ENCODE measurements at regions not wholly inside any gene's neighbourhood (a gene's known extent, or its start where the extent isn't known, plus 50 kb on each side); places are given as distances from the start of the nearest gene placed in this dataset.

DNA sequence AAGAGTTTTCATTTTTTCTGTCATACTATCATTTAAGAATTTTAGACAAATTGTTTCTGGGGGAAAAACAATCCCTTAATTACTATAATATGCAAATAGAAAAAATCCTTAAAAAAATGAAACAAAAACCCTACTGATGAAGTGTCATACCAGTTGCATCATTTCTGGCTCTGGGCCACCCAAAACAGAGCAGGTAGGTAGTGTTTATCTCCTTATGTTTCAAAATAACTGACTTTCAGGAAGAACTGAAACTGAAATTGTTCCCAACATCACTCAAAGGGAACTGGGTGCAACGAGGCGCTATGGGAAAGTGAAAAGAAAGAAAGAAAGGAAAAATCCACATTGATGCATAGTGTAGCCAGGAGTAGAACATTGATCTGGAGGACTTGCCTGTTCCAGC lies 653.1 kb upstream of the SOX9 start:
- FAIRE-seq, result no peak
- H3K27ac ChIP-seq (ENCODE audit: low read depth, low read length), result no peak overlapping the region

More for the DNA sequence above, 653.1 kb upstream of the SOX9 start:
- Histone ChIP-seq H2BK12ac (ENCODE audit: low read depth, low read length) (no peak overlapping the region), H3K4me2 (ENCODE audit: insufficient read depth in 1 of 2, low read depth in 2 of 2, low read length in 2 of 2) (no peak overlapping the region), H2BK5ac (ENCODE audit: low read depth, low read length) (no peak overlapping the region), H3K27me3 (replicated peaks in 1 of 4; ENCODE audit: control insufficient read depth in 3 of 4, extremely low read depth in 1 of 4, insufficient read depth in 3 of 4, low read length in 3 of 4) (no peaks in the 10 kb centered on the region), H3K14ac (ENCODE audit: insufficient read length) (no peak overlapping the region), H3K23me2 (ENCODE audit: low read depth, low read length) (no peaks in the 10 kb centered on the region), H3K18ac (ENCODE audit: extremely low read depth, low read length) (no peak overlapping the region), H3K23ac (ENCODE audit: insufficient read length) (no peak overlapping the region), H3K56ac (replicated peaks; ENCODE audit: insufficient read length, low read depth, low read length) (no peak overlapping the region), H4K91ac (replicated peaks; ENCODE audit: insufficient read length, low read length) (no peak overlapping the region), H4K20me1 (replicated peaks in 1 of 2; ENCODE audit: control insufficient read depth in 1 of 2, insufficient read depth in 2 of 2, low read length in 2 of 2) (no peaks in the 10 kb centered on the region), H4K8ac (ENCODE audit: extremely low read depth, insufficient read depth, low read length) (no peak overlapping the region), H3K79me1 (ENCODE audit: low read depth, low read length) (no peaks in the 10 kb centered on the region), H3K4me3 (ENCODE audit: extremely low read depth in 1 of 4, insufficient read depth in 2 of 4, low read depth in 3 of 4, low read length in 4 of 4) (no peak overlapping the region), H2AK5ac (ENCODE audit: low read depth, low read length) (no peak overlapping the region), H4K5ac (ENCODE audit: insufficient read length, low read depth, low read length) (no peak overlapping the region), H2BK15ac (ENCODE audit: low read length) (no peak overlapping the region), H3K79me2 (ENCODE audit: control insufficient read depth in 1 of 2, insufficient read depth in 2 of 2, low read length in 2 of 2) (no peaks in the 10 kb centered on the region), H2AFZ (ENCODE audit: low read length) (no peak overlapping the region), H3K9ac (replicated peaks in 1 of 4; ENCODE audit: extremely low read depth in 1 of 4, low read depth in 3 of 4, low read length in 3 of 4) (no peak overlapping the region), H2BK120ac (replicated peaks; ENCODE audit: low read depth, low read length) (no peak overlapping the region), H3K4ac (replicated peaks; ENCODE audit: insufficient read length, low read depth, low read length) (no peak overlapping the region), H3K36me3 (ENCODE audit: control insufficient read depth in 2 of 4, insufficient read depth in 4 of 4, low read length in 3 of 4) (no peaks in the 10 kb centered on the region), H2BK20ac (ENCODE audit: low read length) (no peak overlapping the region), H3K9me3 (ENCODE audit: insufficient read depth in 2 of 2, low read depth in 1 of 2, low read length in 1 of 2) (no peaks in the 10 kb centered on the region), H3K4me1 (replicated peaks in 1 of 4; ENCODE audit: control insufficient read depth in 3 of 4, insufficient read depth in 4 of 4, low read length in 3 of 4) (0 out of 7 replicates have a peak, but pooled peaks cover 0 to 2% (median 0%) of the 10 kb centered on the region in 4 experiments)
- TF ChIP-seq ZNF274 (IDR thresholded peaks at IDR 0.05; ENCODE audit: borderline replicate concordance, extremely low read depth, low read length), result no peak
- no peak for TF ChIP-seq FOSL1 (IDR thresholded peaks at IDR 0.05; ENCODE audit: insufficient read depth, low read depth, low read length)
- no peak for TF ChIP-seq SP1 (IDR thresholded peaks at IDR 0.05; ENCODE audit: low read depth, low read length)
- TF ChIP-seq CREB1 (IDR thresholded peaks at IDR 0.05), result no peak
- no peak for TF ChIP-seq SIRT6 (IDR thresholded peaks at IDR 0.05; ENCODE audit: low read length)
- TF ChIP-seq YY1 (IDR thresholded peaks at IDR 0.05; ENCODE audit: low read depth, low read length), result no peak
- no peak for TF ChIP-seq JUND (IDR thresholded peaks at IDR 0.05; ENCODE audit: low read length)
- no peak for TF ChIP-seq CEBPB (IDR thresholded peaks at IDR 0.05; ENCODE audit: low read depth, low read length)
- TF ChIP-seq TAF7 (optimal IDR thresholded peaks at IDR 0.05; ENCODE audit: borderline replicate concordance, low read depth, low read length), result no peak
- no peak for TF ChIP-seq CHD1 (IDR thresholded peaks at IDR 0.05; ENCODE audit: low read depth, low read length)
- TF ChIP-seq, protein P1, sequence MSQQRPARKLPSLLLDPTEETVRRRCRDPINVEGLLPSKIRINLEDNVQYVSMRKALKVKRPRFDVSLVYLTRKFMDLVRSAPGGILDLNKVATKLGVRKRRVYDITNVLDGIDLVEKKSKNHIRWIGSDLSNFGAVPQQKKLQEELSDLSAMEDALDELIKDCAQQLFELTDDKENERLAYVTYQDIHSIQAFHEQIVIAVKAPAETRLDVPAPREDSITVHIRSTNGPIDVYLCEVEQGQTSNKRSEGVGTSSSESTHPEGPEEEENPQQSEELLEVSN (IDR thresholded peaks at IDR 0.05), result no peak
- no peak for TF ChIP-seq RNF2 (IDR thresholded peaks at IDR 0.05; ENCODE audit: borderline replicate concordance, low read depth, low read length, missing control alignments, poor library complexity, severe bottlenecking)
- TF ChIP-seq CBX5 (IDR thresholded peaks at IDR 0.05; ENCODE audit: low read depth, low read length), result no peak
- TF ChIP-seq, protein P2, sequence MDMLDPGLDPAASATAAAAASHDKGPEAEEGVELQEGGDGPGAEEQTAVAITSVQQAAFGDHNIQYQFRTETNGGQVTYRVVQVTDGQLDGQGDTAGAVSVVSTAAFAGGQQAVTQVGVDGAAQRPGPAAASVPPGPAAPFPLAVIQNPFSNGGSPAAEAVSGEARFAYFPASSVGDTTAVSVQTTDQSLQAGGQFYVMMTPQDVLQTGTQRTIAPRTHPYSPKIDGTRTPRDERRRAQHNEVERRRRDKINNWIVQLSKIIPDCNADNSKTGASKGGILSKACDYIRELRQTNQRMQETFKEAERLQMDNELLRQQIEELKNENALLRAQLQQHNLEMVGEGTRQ (IDR thresholded peaks at IDR 0.05; ENCODE audit: low read length), result no peak
- WGBS, 2 experiments (ENCODE audit: extremely low coverage in 1 of 2, insufficient coverage in 1 of 2, insufficient read length in 1 of 2, insufficient replicate concordance in 2 of 2, low coverage in 1 of 2, low lambda C conversion rate in 2 of 2, missing lambda C conversion rate in 1 of 2), result 96% methylated on average over 2 of the region's 2 CpGs; no CpG with 5 or more reads in 1 of the 2 experiments
- ChIA-PET CTCF (ENCODE audit: partially characterized antibody) (no interaction called here), POLR2A (ENCODE audit: partially characterized antibody) (no interaction called here)
- no peak for DNase-seq (ENCODE audit: low read depth in 1 of 2, low spot score in 2 of 2)
